DOHH2 (cell line): ENCODE measurements at regions not wholly inside any gene's neighbourhood (a gene's known extent, or its start where the extent isn't known, plus 50 kb on each side); places are given as distances from the start of the nearest gene placed in this dataset.

Experiments
- H3F3A ChIP-seq: fragments of 200-600 bp; sonication (generic), shearing (Covaris generic); 2 replicates; pipeline ENCODE4 v1.6.0; 2016; ENCODE audit warnings: antibody characterized with exemption, mild to moderate bottlenecking; ENCODE audit not compliant: control insufficient read depth, insufficient read depth
- H3K27ac ChIP-seq: fragments of 200-600 bp; sonication (generic); 2 replicates; pipeline ENCODE4 v1.5.1; 2014; ENCODE audit warnings: low read depth, mild to moderate bottlenecking, low read length, moderate library complexity
- H3K27me3 ChIP-seq: fragments of 200-600 bp; sonication (generic); 2 replicates; pipeline ENCODE4 v1.6.1; 2014; ENCODE audit warnings: mild to moderate bottlenecking, low read length, mixed read lengths; ENCODE audit not compliant: control insufficient read depth
- H3K36me3 ChIP-seq: fragments of 200-600 bp; sonication (generic); 2 replicates; pipeline ENCODE4 v1.6.1; 2014; ENCODE audit warnings: mild to moderate bottlenecking, low read length, moderate library complexity, mixed read lengths; ENCODE audit not compliant: control insufficient read depth
- H3K4me1 ChIP-seq: fragments of 200-600 bp; sonication (generic); 2 replicates; pipeline ENCODE4 v1.6.1; 2014; ENCODE audit warnings: mild to moderate bottlenecking, low read length, mixed read lengths; ENCODE audit not compliant: control insufficient read depth
- H3K4me2 ChIP-seq: fragments of 200-600 bp; sonication (generic); 2 replicates; pipeline ENCODE4 v1.6.0; 2014; ENCODE audit warnings: mild to moderate bottlenecking, low read length, moderate library complexity
- H3K4me3 ChIP-seq: fragments of 200-600 bp; sonication (generic); 2 replicates; pipeline ENCODE4 v1.5.1; 2014; ENCODE audit warnings: mild to moderate bottlenecking, low read length, mixed read lengths
- H3K79me2 ChIP-seq: fragments of 200-600 bp; sonication (generic); 2 replicates; pipeline ENCODE4 v1.6.1; 2014; ENCODE audit warnings: mild to moderate bottlenecking, low read length, mixed read lengths; ENCODE audit not compliant: control insufficient read depth
- H3K9me2 ChIP-seq: fragments of 200-600 bp; sonication (generic); replicated peaks from 2 replicates; pipeline ENCODE4 v1.6.1; 2014; ENCODE audit warnings: mild to moderate bottlenecking, low read length, mixed read lengths; ENCODE audit not compliant: control insufficient read depth
- H3K9me3 ChIP-seq: fragments of 200-600 bp; sonication (generic); 2 replicates; pipeline ENCODE4 v1.6.1; 2014; ENCODE audit warnings: antibody characterized with exemption, low read length, mixed read lengths; ENCODE audit not compliant: control insufficient read depth, insufficient read depth
- H4K20me1 ChIP-seq: fragments of 200-600 bp; sonication (generic); 2 replicates; pipeline ENCODE4 v1.6.0; 2014; ENCODE audit warnings: low read depth, mild to moderate bottlenecking, antibody characterized with exemption, low read length, moderate library complexity; ENCODE audit not compliant: control insufficient read depth, insufficient read depth
- CTCF ChIP-seq: fragments of 200-600 bp; sonication (generic); IDR thresholded peaks from one replicate; pipeline ENCODE4 v1.5.1; 2014; ENCODE audit warnings: antibody characterized with exemption, mild to moderate bottlenecking, low read depth, low read length; ENCODE audit not compliant: poor library complexity, severe bottlenecking
- EZH2phosphoT487 ChIP-seq: fragments of 200-600 bp; sonication (generic); IDR thresholded peaks from 2 replicates; pipeline ENCODE4 v1.6.1; 2017; ENCODE audit warnings: borderline replicate concordance, mild to moderate bottlenecking, antibody characterized with exemption, low read length, moderate library complexity, mixed read lengths

GRCh38 chr2:38213619-38214167 lies 137.7 kb upstream of the CYP1B1 start:
- no peak overlapping the region for H3K4me2 ChIP-seq
- TF ChIP-seq CTCF (no peak), EZH2phosphoT487 (no peak)
- H3K27me3 ChIP-seq = no peaks in the 10 kb centered on the region

GRCh38 chr2:38212312-38212711 lies 136.4 kb upstream of the CYP1B1 start:
- no peak for TF ChIP-seq EZH2phosphoT487
- TF ChIP-seq CTCF = no peak
- Histone ChIP-seq H3K79me2 (no peaks in the 10 kb centered on the region), H3K4me2 (no peak overlapping the region), H3K36me3 (no peaks in the 10 kb centered on the region), H3K27ac (no peak overlapping the region), H3K4me3 (no peak overlapping the region), H4K20me1 (no peaks in the 10 kb centered on the region), H3K9me2 (no peaks in the 10 kb centered on the region), H3K4me1 (peaks cover 4% of the 10 kb centered on the region), H3K27me3 (peaks cover 5% of the 10 kb centered on the region; the same call in 1 of the 2 replicates), H3F3A (no peaks in the 10 kb centered on the region), H3K9me3 (no peaks in the 10 kb centered on the region)

More at GRCh38 chr2:38213619-38214167, 137.7 kb upstream of the CYP1B1 start:
- H3K36me3 ChIP-seq = no peaks in the 10 kb centered on the region
- H3F3A ChIP-seq = no peaks in the 10 kb centered on the region
- no peaks in the 10 kb centered on the region for H3K79me2 ChIP-seq
- no peak overlapping the region for H3K27ac ChIP-seq
- H3K9me3 ChIP-seq = no peaks in the 10 kb centered on the region
- H4K20me1 ChIP-seq = no peaks in the 10 kb centered on the region
- no peaks in the 10 kb centered on the region for H3K9me2 ChIP-seq
- peaks cover 4% of the 10 kb centered on the region for H3K4me1 ChIP-seq
- H3K4me3 ChIP-seq = no peak overlapping the region

DNA sequence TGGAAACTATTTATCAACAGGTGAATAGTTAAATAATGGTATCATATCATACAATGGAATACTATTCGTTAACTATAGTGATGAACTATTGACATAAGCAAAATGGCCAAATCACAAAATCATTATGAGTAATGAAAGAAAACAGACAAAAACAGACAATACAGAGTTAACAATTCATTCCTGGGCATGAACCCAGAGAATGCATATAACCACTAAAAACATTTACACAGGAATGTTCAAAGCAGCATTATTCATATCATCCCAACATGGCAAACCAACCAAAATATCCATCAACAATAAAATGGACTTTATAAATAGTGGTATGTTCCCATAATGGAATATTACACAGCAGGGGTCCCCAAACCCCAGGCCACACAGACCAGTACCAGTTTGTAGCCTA lies 131.2 kb upstream of the CYP1B1 start:
- H3K27ac ChIP-seq = no peak overlapping the region
- TF ChIP-seq EZH2phosphoT487 (no peak), CTCF (no peak)

More for the DNA sequence above, 131.2 kb upstream of the CYP1B1 start:
- Histone ChIP-seq H3K4me3 (no peak overlapping the region), H3K36me3 (no peaks in the 10 kb centered on the region), H3K9me2 (no peaks in the 10 kb centered on the region), H3K4me1 (no peaks in the 10 kb centered on the region), H3F3A (no peaks in the 10 kb centered on the region), H3K27me3 (peaks cover 5% of the 10 kb centered on the region; the same call in 1 of the 2 replicates), H4K20me1 (no peaks in the 10 kb centered on the region), H3K79me2 (no peaks in the 10 kb centered on the region), H3K9me3 (no peaks in the 10 kb centered on the region), H3K4me2 (no peak overlapping the region)
